Subcutaneous abdominal adipose tissue (tissue), 5 donors: ENCODE measurements at regions not wholly inside any gene's neighbourhood (a gene's known extent, or its start where the extent isn't known, plus 50 kb on each side); places are given as distances from the start of the nearest gene placed in this dataset.
"Not testable (repeated sequence)": the region's sequence is repeated elsewhere in the genome, so short reads cannot be mapped to it uniquely, and the experiment has no call there.

Experiments
- H3K27ac ChIP-seq: one replicate; pipeline ENCODE4 v1.7.0; 2013; ENCODE audit warnings: low read depth, mild to moderate bottlenecking, inconsistent platforms, low read length, moderate library complexity
- H3K27me3 ChIP-seq, 5 donors: one replicate each; pipeline ENCODE4 v1.7.0; 2013; ENCODE audit warnings: low read length in 5 of 5, inconsistent platforms in 1 of 5; ENCODE audit not compliant: control insufficient read depth in 5 of 5, insufficient read depth in 4 of 5
- H3K36me3 ChIP-seq, 5 donors: one replicate each; pipeline ENCODE4 v1.7.0; 2013; ENCODE audit warnings: low read length in 5 of 5; ENCODE audit not compliant: control insufficient read depth in 5 of 5, insufficient read depth in 5 of 5
- H3K4me1 ChIP-seq, 5 donors: one replicate each; pipeline ENCODE4 v1.7.0; 2013; ENCODE audit warnings: low read length in 5 of 5, mild to moderate bottlenecking in 3 of 5, moderate library complexity in 1 of 5; ENCODE audit not compliant: control insufficient read depth in 5 of 5, insufficient read depth in 5 of 5
- H3K4me3 ChIP-seq, 5 donors: one replicate each; pipeline ENCODE4 v1.7.0; 2013; ENCODE audit warnings: low read length in 5 of 5, low read depth in 1 of 5
- H3K9ac ChIP-seq, 5 donors: one replicate each; pipeline ENCODE4 v1.7.0; 2013; ENCODE audit warnings: low read length in 5 of 5, mild to moderate bottlenecking in 4 of 5, moderate library complexity in 3 of 5
- H3K9me3 ChIP-seq, 5 donors: one replicate each; pipeline ENCODE4 v1.7.0; 2013; ENCODE audit warnings: low read length in 5 of 5; ENCODE audit not compliant: control insufficient read depth in 5 of 5
- donor health status: healthy.
- donor health status: healthy.
- donor health status: healthy.
- donor health status: healthy.
- donor health status: healthy.

GRCh38 chr16:11416228-11417001, 71.2 kb downstream of the RMI2 start:
- Histone ChIP-seq H3K36me3 (no peaks in the 10 kb centered on the region), H3K9ac (no peak overlapping the region), H3K9me3 (no peaks in the 10 kb centered on the region), H3K27ac (no peak overlapping the region), H3K27me3 (no peaks in the 10 kb centered on the region), H3K4me1 (peaks cover 0 to 10% (median 2%) of the 10 kb centered on the region in 5 donors), H3K4me3 (no peak overlapping the region)

- no peaks in the 10 kb centered on the region for H3K36me3 ChIP-seq
- H3K4me3 ChIP-seq, result no peak overlapping the region
- no peaks in the 10 kb centered on the region for H3K27me3 ChIP-seq
- H3K27ac ChIP-seq, result no peak overlapping the region
- no peak overlapping the region for H3K9ac ChIP-seq
- peaks cover 0 to 7% (median 0%) of the 10 kb centered on the region in 5 donors for H3K4me1 ChIP-seq
- H3K9me3 ChIP-seq, result no peaks in the 10 kb centered on the region
Observed at GRCh38 chr16:11417487-11417886, 72.2 kb downstream of the RMI2 start.

- Histone ChIP-seq H3K4me3 (no peak overlapping the region), H3K27ac (no peak overlapping the region), H3K9ac (no peak overlapping the region), H3K4me1 (peaks cover 0 to 3% (median 0%) of the 10 kb centered on the region in 5 donors), H3K27me3 (no peaks in the 10 kb centered on the region), H3K36me3 (no peaks in the 10 kb centered on the region), H3K9me3 (no peaks in the 10 kb centered on the region)
Observed at GRCh38 chr16:11418506-11418905, 73.2 kb downstream of the RMI2 start.

- H3K36me3 ChIP-seq, H3K27me3 ChIP-seq, H3K9ac ChIP-seq, H3K9me3 ChIP-seq, H3K4me3 ChIP-seq, H3K4me1 ChIP-seq, H3K27ac ChIP-seq: not testable (repeated sequence)
Observed at GRCh38 chr16:11420067-11420466, 74.8 kb downstream of the RMI2 start.

- Histone ChIP-seq H3K27ac (no peak overlapping the region), H3K27me3 (no peaks in the 10 kb centered on the region), H3K4me3 (no peak overlapping the region), H3K9me3 (no peaks in the 10 kb centered on the region), H3K4me1 (peaks cover 0 to 5% (median 0%) of the 10 kb centered on the region in 5 donors), H3K36me3 (no peaks in the 10 kb centered on the region), H3K9ac (no peak overlapping the region)
Observed at GRCh38 chr16:11420895-11421294, 75.6 kb downstream of the RMI2 start.

- no peak overlapping the region for H3K4me3 ChIP-seq
- no peak overlapping the region for H3K27ac ChIP-seq
- H3K4me1 ChIP-seq, result peaks cover 0 to 5% (median 0%) of the 10 kb centered on the region in 5 donors
- no peaks in the 10 kb centered on the region for H3K27me3 ChIP-seq
- H3K9ac ChIP-seq, result no peak overlapping the region
- no peaks in the 10 kb centered on the region for H3K36me3 ChIP-seq
- no peaks in the 10 kb centered on the region for H3K9me3 ChIP-seq
Observed at GRCh38 chr16:11422381-11423314, 77.4 kb downstream of the RMI2 start.

- Histone ChIP-seq H3K27me3 (no peaks in the 10 kb centered on the region), H3K9me3 (no peaks in the 10 kb centered on the region), H3K4me3 (no peak overlapping the region), H3K27ac (no peak overlapping the region), H3K9ac (no peak overlapping the region), H3K36me3 (no peaks in the 10 kb centered on the region), H3K4me1 (peaks cover 0 to 5% (median 0%) of the 10 kb centered on the region in 5 donors)
Observed at GRCh38 chr16:11423315-11424117, 78.3 kb downstream of the RMI2 start.

GRCh38 chr16:11424118-11424460, 78.8 kb downstream of the RMI2 start:
- peaks cover 0 to under 1% (median 0%) of the 10 kb centered on the region in 5 donors for H3K27me3 ChIP-seq
- no peaks in the 10 kb centered on the region for H3K9me3 ChIP-seq
- H3K4me1 ChIP-seq, result peaks cover 0 to 5% (median 0%) of the 10 kb centered on the region in 5 donors
- H3K27ac ChIP-seq, result no peak overlapping the region
- no peaks in the 10 kb centered on the region for H3K36me3 ChIP-seq
- no peak overlapping the region for H3K4me3 ChIP-seq
- H3K9ac ChIP-seq, result no peak overlapping the region

GRCh38 chr16:11425140-11425539, 79.9 kb downstream of the RMI2 start:
- H3K27me3 ChIP-seq, result peaks cover 0 to 2% (median 0%) of the 10 kb centered on the region in 5 donors
- H3K4me3 ChIP-seq, result no peak overlapping the region
- H3K36me3 ChIP-seq, result no peaks in the 10 kb centered on the region
- no peak overlapping the region for H3K9ac ChIP-seq
- H3K9me3 ChIP-seq, result no peaks in the 10 kb centered on the region
- peaks cover 0 to 5% (median 0%) of the 10 kb centered on the region in 5 donors for H3K4me1 ChIP-seq
- H3K27ac ChIP-seq, result no peak overlapping the region
